ENCODE measurements at regions not wholly inside any gene's neighbourhood (a gene's known extent, or its start where the extent isn't known, plus 50 kb on each side); places are given as distances from the start of the nearest gene placed in this dataset.

- TF ChIP-seq, protein P1, sequence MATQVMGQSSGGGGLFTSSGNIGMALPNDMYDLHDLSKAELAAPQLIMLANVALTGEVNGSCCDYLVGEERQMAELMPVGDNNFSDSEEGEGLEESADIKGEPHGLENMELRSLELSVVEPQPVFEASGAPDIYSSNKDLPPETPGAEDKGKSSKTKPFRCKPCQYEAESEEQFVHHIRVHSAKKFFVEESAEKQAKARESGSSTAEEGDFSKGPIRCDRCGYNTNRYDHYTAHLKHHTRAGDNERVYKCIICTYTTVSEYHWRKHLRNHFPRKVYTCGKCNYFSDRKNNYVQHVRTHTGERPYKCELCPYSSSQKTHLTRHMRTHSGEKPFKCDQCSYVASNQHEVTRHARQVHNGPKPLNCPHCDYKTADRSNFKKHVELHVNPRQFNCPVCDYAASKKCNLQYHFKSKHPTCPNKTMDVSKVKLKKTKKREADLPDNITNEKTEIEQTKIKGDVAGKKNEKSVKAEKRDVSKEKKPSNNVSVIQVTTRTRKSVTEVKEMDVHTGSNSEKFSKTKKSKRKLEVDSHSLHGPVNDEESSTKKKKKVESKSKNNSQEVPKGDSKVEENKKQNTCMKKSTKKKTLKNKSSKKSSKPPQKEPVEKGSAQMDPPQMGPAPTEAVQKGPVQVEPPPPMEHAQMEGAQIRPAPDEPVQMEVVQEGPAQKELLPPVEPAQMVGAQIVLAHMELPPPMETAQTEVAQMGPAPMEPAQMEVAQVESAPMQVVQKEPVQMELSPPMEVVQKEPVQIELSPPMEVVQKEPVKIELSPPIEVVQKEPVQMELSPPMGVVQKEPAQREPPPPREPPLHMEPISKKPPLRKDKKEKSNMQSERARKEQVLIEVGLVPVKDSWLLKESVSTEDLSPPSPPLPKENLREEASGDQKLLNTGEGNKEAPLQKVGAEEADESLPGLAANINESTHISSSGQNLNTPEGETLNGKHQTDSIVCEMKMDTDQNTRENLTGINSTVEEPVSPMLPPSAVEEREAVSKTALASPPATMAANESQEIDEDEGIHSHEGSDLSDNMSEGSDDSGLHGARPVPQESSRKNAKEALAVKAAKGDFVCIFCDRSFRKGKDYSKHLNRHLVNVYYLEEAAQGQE (IDR thresholded peaks at IDR 0.05; ENCODE audit: unreplicated experiment): no peak
Observed at GRCh38 chr6:155850408-155850841, 394.8 kb upstream of the NOX3 start (continued).

GRCh38 chr6:155847711-155848110 is 392.1 kb upstream of the NOX3 start:
- no peak overlapping the region for H3K27ac Mint-ChIP-seq
- no peaks in the 10 kb centered on the region for H3K36me3 ChIP-seq (ENCODE audit: insufficient read depth)
- H3K27ac ChIP-seq (ENCODE audit: low read depth): no peak overlapping the region
- no peaks in the 10 kb centered on the region for H4K20me1 ChIP-seq (replicated peaks; ENCODE audit: insufficient read depth)
- H3K79me2 ChIP-seq (replicated peaks; ENCODE audit: insufficient read depth): no peaks in the 10 kb centered on the region
- peaks cover 7% of the 10 kb centered on the region; the same call in 1 of the 3 replicates for H3K36me3 Mint-ChIP-seq (ENCODE audit: low read depth)
- H2AFZ ChIP-seq: no peak overlapping the region
- H3K4me1 ChIP-seq (ENCODE audit: insufficient read depth): no peaks in the 10 kb centered on the region
- no peaks in the 10 kb centered on the region for H3F3A ChIP-seq (replicated peaks; ENCODE audit: low read depth)
- H3K27me3 Mint-ChIP-seq (ENCODE audit: insufficient read depth, low read depth, poor library complexity): no peaks in the 10 kb centered on the region
- H3K27me3 ChIP-seq (ENCODE audit: insufficient read depth): no peaks in the 10 kb centered on the region
- H3K9me3 Mint-ChIP-seq: peaks cover 14% of the 10 kb centered on the region; the same call in 2 of the 3 replicates
- DNase-seq (ENCODE audit: low spot score) (no peak), ATAC-seq (no peak)
- H3K4me3 ChIP-seq: no peak overlapping the region
- no peak overlapping the region for H3K4me3 Mint-ChIP-seq
- 0 out of 2 replicates have a peak, but pooled peaks cover 2% of the 10 kb centered on the region for H3K9me2 ChIP-seq (ENCODE audit: insufficient read depth)
- H3K4me2 ChIP-seq: no peak overlapping the region
- no peaks in the 10 kb centered on the region; the same call in 2 of the 3 replicates for H3K4me1 Mint-ChIP-seq
- TF ChIP-seq JUNB (IDR thresholded peaks at IDR 0.05; ENCODE audit: unreplicated experiment): no peak
- TF ChIP-seq STAT1 (IDR thresholded peaks at IDR 0.05; ENCODE audit: unreplicated experiment): no peak
- TF ChIP-seq ZNF331 (CRISPR knock-in tag; IDR thresholded peaks at IDR 0.05; ENCODE audit: low read depth): no peak
- no peak for TF ChIP-seq ETS1 (IDR thresholded peaks at IDR 0.05)
- TF ChIP-seq ZNF114 (CRISPR knock-in tag; IDR thresholded peaks at IDR 0.05): no peak
- TF ChIP-seq NANOG (IDR thresholded peaks at IDR 0.05; ENCODE audit: borderline replicate concordance): no peak
- no peak for TF ChIP-seq ZNF462 (CRISPR knock-in tag; IDR thresholded peaks at IDR 0.05)
- TF ChIP-seq EZH2phosphoT487 (IDR thresholded peaks at IDR 0.05; ENCODE audit: unreplicated experiment): no peak
- no peak for TF ChIP-seq CTCF (conservative IDR thresholded peaks at IDR 0.05; ENCODE audit: low read depth in 2 of 2)
- TF ChIP-seq POLR2AphosphoS5 (IDR thresholded peaks at IDR 0.05; ENCODE audit: low read depth): no peak
- TF ChIP-seq CREB1 (CRISPR knock-in tag; IDR thresholded peaks at IDR 0.05; ENCODE audit: low read depth): no peak
- no peak for TF ChIP-seq EZH2 (IDR thresholded peaks at IDR 0.05; ENCODE audit: low read depth, unreplicated experiment)

All from GM23338 (cell line).